HG03108 (cell line): ENCODE measurements at regions not wholly inside any gene's neighbourhood (a gene's known extent, or its start where the extent isn't known, plus 50 kb on each side); places are given as distances from the start of the nearest gene placed in this dataset.

Experiments
- ATAC-seq: cut with Tn5 transposase; IDR thresholded peaks from one replicate; pipeline ENCODE4 v1.9.1; 2021; ENCODE audit warnings: moderate library complexity; ENCODE audit not compliant: unreplicated experiment

GRCh38 chr13:22049384-22049783 is 378.5 kb downstream of the FGF9 start:
- no peak for ATAC-seq

GRCh38 chr13:22050951-22051563 is 380.2 kb downstream of the FGF9 start:
- ATAC-seq, result no peak

- no peak for ATAC-seq
Observed at GRCh38 chr13:22053053-22053452, 382.2 kb downstream of the FGF9 start.

- no peak for ATAC-seq
Observed at GRCh38 chr13:22055259-22055658, 384.4 kb downstream of the FGF9 start.

GRCh38 chr13:22060187-22060586 is 389.3 kb downstream of the FGF9 start:
- no peak for ATAC-seq

- peak; percentile 33 for ATAC-seq
Observed at GRCh38 chr13:22061371-22061805, 390.5 kb downstream of the FGF9 start.

- ATAC-seq, result peak; percentile 72
Observed at GRCh38 chr13:22061806-22062391, 391.0 kb downstream of the FGF9 start.

GRCh38 chr13:22062478-22063205 is 391.8 kb downstream of the FGF9 start:
- ATAC-seq, result no peak

GRCh38 chr13:22063416-22064124 is 392.7 kb downstream of the FGF9 start:
- no peak for ATAC-seq

GRCh38 chr13:22064854-22065620 is 394.2 kb downstream of the FGF9 start:
- no peak for ATAC-seq

- ATAC-seq, result peak; percentile 69
Observed at GRCh38 chr13:22073718-22074117, 402.8 kb downstream of the FGF9 start.

GRCh38 chr13:22074403-22074802 is 403.5 kb downstream of the FGF9 start:
- no peak for ATAC-seq

GRCh38 chr13:22076658-22077057 is 405.8 kb downstream of the FGF9 start:
- no peak for ATAC-seq

- no peak for ATAC-seq
Observed at GRCh38 chr13:22077205-22077683, 406.4 kb downstream of the FGF9 start.

- no peak for ATAC-seq
Observed at GRCh38 chr13:22077764-22078163, 406.9 kb downstream of the FGF9 start.

GRCh38 chr13:22079961-22080360 is 409.1 kb downstream of the FGF9 start:
- ATAC-seq, result no peak

- no peak for ATAC-seq
Observed at GRCh38 chr13:22080832-22081231, 410.0 kb downstream of the FGF9 start.

- ATAC-seq, result no peak
Observed at GRCh38 chr13:22081430-22081829, 410.6 kb downstream of the FGF9 start.

GRCh38 chr13:22082030-22082429 is 411.2 kb downstream of the FGF9 start:
- no peak for ATAC-seq

- no peak for ATAC-seq
Observed at GRCh38 chr13:22082437-22083100, 411.7 kb downstream of the FGF9 start.
